ENCODE measurements at regions not wholly inside any gene's neighbourhood (a gene's known extent, or its start where the extent isn't known, plus 50 kb on each side); places are given as distances from the start of the nearest gene placed in this dataset.
A peak's percentile ranks its signal among the peaks of the same experiment; 100 is the strongest.
"Not testable (repeated sequence)": the region's sequence is repeated elsewhere in the genome, so short reads cannot be mapped to it uniquely, and the experiment has no call there.

- no peak for DNase-seq
Measured at GRCh38 chr4:64216741-64217140, 192.5 kb downstream of the TECRL start.

- no peak for DNase-seq
Measured at GRCh38 chr4:64205376-64205775, 203.9 kb downstream of the TECRL start.

GRCh38 chr4:64200001-64200555 lies 209.2 kb downstream of the TECRL start:
- DNase-seq = no peak

- DNase-seq = no peak
Measured at GRCh38 chr4:64195582-64195981, 213.7 kb downstream of the TECRL start.

DNA sequence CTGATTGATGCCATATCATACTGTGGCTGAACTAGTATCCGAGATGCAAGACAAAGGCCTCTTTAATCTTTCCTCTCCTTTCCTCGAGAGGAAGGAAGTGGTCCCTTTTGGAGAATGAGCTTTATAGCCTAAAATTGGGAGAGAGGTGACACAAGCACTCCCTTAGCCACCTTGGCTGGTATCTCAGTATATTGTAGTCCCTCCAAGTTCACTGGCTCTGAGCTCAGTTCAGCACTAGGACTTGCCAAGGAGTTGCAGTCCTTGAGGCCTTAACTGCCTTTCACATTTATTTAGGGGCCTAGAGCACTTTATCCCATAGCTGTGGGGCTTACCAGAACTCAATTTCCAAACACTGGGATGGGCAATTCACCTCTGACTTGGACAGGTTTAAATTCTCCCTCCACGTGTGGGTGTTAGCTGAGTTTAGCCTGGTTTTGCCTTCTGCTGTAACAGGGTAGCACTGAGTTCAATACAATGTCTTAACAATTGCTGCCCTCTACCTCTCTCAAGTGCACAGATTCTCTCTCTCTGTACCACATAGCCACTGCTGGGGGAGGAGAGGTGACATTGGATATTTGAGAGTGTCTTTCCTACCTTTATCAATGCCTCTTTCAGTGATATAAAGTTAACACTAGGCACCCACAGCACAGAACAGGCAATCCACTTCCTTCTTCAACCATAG lies 216.4 kb downstream of the TECRL start:
- no peak for DNase-seq

DNA sequence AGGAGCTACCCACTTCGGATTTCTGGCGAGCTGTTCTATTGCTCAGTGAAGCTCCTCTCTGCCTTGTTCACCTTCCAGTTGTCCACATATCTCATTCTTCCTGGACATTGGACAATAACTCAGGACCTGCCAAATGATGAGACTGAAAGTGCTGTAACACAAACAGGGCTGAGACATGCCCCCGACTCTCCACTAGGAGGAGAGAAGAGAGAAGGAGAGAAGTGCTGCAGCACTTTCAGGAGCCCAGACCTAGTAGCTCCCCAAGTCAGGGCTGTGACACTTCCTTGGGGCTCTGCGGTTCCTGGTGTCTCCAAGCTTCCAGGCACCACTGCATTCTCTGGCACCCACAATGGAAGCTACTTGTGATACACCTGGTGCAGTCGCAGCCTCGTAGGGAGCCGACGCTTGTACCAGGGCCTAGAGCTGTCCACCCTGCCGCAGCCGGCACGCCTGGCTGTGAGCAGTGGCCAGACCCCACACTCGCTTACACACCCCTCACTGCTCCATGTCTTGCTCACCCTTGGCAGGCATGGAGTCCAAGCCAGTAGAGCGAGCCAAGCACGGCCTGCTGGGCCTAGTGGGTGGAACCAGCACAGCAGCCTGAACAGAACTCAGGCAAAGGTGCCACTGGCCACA lies 234.9 kb downstream of the TECRL start:
- no peak for DNase-seq

GRCh38 chr4:64166365-64166764 lies 242.9 kb downstream of the TECRL start:
- no peak for DNase-seq

DNA sequence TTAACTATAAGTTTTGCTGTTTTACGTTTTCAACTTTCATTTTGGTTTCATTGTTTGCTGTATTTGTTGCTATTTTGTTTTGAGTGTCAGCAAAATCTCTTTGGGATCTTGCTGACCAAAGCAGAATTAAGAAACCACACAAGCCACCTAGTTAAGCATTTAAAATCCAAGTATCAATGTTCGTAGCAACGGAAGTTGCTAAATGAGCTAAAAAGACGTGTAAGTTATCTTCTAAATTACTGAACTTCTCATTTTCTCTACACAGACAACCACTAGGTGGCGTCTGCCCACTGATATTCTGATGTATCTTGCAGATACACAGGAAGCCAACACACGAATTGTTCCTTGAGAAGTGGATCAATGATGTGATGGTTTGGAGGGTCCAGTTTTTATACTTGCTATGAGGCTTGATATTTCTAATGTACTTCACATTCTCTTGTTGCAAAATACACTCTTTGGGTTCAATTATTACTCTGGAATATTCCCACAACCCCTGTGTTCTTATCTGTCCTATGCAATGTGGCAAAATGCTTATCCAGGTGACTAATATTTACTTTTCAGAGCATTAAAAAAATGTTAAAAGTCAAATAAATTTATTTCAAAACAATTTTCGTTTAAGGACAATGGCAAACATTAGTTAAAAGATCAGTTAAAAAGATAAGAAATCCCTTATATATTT lies 250.5 kb downstream of the TECRL start:
- DNase-seq = peak; percentile 64

- DNase-seq = no peak
Measured at GRCh38 chr4:64157397-64157796, 251.9 kb downstream of the TECRL start.

GRCh38 chr4:64156253-64156652 lies 253.0 kb downstream of the TECRL start:
- DNase-seq = no peak

- no peak for DNase-seq
Measured at GRCh38 chr4:64146030-64146429, 263.2 kb downstream of the TECRL start.

DNA sequence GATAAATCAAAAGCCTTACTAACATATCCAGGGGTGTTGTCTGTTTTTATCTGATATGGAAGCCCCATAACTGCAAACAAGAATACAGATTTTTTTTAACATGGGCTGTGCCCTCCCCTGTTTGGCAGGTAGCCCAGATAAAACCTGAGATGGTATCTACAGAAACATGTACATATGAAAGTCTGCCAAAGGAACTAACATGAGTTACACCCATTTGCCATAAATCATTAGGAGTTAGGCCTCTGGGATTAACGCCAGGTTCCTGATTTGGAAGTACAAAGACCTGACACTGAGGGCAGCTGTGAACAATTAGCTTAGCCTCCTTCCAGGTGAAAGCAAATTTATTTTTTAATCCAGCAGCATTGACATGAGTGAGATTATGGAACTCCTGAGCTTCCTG lies 264.3 kb downstream of the TECRL start:
- DNase-seq = peak; percentile 35

- DNase-seq = no peak
Measured at GRCh38 chr4:64130907-64131306, 278.3 kb downstream of the TECRL start.

- DNase-seq = no peak
Measured at GRCh38 chr4:64125354-64125753, 283.9 kb downstream of the TECRL start.

DNA sequence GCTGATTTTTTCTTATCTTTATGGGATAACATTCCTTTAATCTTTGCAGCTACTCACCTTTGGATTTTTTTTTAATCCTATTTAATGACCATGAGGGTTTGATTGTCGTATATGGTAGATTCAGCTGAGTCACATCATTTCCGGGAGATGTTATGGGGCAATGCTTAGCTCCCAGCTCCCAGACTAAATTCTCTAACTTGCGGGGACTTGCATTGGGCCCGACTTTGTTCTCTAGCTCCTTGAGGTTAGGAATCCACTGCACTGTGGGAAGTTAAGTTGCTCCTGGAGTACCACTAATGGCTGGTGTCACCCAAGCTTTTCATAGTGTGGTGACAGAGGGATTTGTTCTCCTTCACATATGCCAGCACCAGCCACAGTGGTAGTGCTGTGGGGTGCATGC lies 287.4 kb downstream of the TECRL start:
- no peak for DNase-seq

DNA sequence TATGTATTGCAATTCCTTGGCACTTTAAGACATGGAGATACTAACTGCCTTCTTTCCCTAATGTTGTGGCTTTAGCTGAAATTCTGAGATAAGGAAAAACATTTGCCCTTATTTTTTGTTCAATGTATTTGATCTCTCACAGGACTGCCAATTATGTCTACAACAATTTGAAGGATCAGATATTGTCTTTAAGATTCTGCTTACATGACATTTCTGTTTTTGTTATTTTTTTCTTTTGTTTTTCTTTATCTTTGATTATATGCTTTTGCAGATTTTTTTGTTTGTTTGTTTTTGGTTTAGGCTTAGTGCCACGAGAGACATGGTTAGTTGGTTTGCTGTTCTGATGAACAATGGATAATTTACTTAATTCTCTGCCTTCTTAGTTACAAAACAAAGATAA lies 303.3 kb downstream of the TECRL start:
- no peak for DNase-seq

DNA sequence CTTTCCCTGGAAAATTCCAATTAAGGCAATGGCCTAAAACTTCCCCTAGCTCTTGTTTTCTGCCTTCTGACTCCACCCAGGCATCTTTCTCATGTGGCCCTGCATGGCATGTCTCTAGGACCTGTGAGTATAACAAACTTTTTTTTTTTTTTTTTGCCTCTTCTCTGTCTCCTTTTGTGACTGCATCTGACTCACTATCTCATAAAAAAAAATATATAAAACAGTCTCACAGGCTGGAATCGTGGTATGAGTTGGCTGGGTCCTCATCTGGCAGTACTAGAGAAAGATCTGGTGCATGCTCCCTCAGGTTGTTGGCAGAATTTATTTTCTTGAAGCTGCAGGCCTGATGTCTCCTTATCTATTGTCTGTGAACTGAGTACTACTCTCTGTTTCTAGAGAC lies 313.9 kb downstream of the TECRL start:
- no peak for DNase-seq

- DNase-seq = no peak
Measured at GRCh38 chr4:64079316-64079715, 329.9 kb downstream of the TECRL start.

GRCh38 chr4:64068096-64068495 lies 341.2 kb downstream of the TECRL start:
- DNase-seq = no peak

- no peak for DNase-seq
Measured at GRCh38 chr4:64062991-64063390, 346.3 kb downstream of the TECRL start.

GRCh38 chr4:64037033-64037432 lies 372.2 kb downstream of the TECRL start:
- DNase-seq = not testable (repeated sequence)

GRCh38 chr4:64022560-64022959 lies 386.7 kb downstream of the TECRL start:
- no peak for DNase-seq

DNA sequence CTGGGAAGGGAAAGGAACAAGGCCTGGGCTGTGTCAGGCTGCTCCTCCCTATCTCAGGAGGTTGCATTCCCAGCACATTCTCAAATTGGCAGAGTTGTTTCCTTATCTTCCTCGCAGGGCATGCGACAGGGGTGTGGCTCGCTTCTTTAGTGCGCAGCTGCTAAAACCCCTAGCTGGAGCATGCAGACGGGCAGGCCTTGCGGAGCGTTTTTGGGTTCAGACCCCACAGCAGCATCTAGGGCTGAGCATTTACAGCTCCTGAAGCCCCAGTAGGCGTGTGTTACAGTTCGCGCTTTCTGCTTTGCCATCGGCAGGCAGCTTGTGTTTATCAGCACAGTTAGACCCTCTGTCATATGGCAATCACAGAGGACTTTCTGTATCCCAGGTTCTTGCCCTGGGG lies 392.4 kb downstream of the TECRL start:
- no peak for DNase-seq

DNA sequence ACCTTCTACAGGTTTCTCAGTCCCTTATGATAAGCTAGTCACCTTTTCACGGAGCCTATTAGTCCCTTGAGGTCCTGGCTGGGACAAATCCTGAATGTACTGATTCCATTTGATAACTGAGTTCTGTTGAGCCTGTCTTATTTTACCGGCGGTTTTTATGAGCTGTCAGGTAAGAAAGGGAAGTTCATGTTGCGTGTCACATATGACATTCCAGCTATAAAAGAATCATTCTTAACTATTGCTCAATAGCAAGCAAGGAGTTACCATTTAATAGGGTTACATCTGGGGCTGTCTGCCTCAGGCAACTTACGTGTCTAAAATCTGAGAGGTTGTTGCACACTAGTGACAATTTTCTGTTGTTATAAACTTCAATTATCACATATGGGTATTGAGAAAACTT lies 394.6 kb downstream of the TECRL start:
- no peak for DNase-seq
